ENCODE measurements at regions not wholly inside any gene's neighbourhood (a gene's known extent, or its start where the extent isn't known, plus 50 kb on each side); places are given as distances from the start of the nearest gene placed in this dataset.

GRCh38 chr11:110827276-110827675, 115.0 kb upstream of the ARHGAP20 start:
- DNase-seq (ENCODE audit: low spot score in 2 of 2): no peak
- no peak overlapping the region for H3K27ac ChIP-seq
- H3K4me1 ChIP-seq: no peaks in the 10 kb centered on the region
- no peak overlapping the region for H3K4me3 ChIP-seq
- TF ChIP-seq EP300 (IDR thresholded peaks at IDR 0.05) (no peak), POLR2AphosphoS5 (IDR thresholded peaks at IDR 0.05) (no peak), POLR2A (IDR thresholded peaks at IDR 0.05) (no peak), CTCF (IDR thresholded peaks at IDR 0.05) (no peak)
- H3K9me3 ChIP-seq: no peaks in the 10 kb centered on the region
- H3K36me3 ChIP-seq: no peaks in the 10 kb centered on the region
- H3K27me3 ChIP-seq: no peaks in the 10 kb centered on the region
- 80% methylated on average over 1 of the region's 1 CpG for WGBS

DNA sequence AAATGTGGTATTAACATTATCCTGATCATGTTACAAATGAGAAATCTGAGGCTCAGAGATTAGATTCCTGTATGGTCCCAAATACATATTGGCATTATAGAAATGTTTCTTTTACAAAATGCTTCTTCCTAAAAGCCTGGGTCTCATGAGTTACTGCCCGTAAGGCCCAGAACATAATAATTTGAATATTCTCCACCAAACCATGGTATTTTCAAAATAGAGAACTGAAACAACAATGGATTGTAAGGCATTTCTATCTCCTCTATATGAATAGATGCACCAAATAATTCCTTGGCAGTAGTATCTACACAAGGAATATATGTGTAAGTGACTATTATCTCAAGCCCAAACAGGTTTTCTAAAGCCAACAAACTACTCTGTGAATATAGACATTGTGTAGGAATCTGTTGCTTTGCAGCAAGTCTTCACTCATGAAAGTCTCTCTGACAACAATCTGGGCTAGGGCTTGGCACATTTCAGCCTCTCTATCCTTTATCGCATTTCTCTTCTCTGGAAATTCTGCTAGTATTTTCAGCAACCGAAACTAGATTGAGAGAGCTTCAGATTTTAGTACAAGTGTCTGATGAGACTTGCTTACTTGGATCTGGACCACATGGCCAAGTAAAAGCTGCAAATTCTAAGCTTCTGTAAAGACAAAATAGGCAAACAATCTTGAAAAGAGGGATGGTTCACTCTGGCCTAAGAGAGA, 112.8 kb upstream of the ARHGAP20 start:
- H3K36me3 ChIP-seq: no peaks in the 10 kb centered on the region
- no peaks in the 10 kb centered on the region for H3K4me1 ChIP-seq
- no peaks in the 10 kb centered on the region for H3K27me3 ChIP-seq
- no peaks in the 10 kb centered on the region for H3K9me3 ChIP-seq
- 92% methylated on average over 3 of the region's 3 CpGs for WGBS
- TF ChIP-seq POLR2AphosphoS5 (IDR thresholded peaks at IDR 0.05) (no peak), CTCF (IDR thresholded peaks at IDR 0.05) (no peak), EP300 (IDR thresholded peaks at IDR 0.05) (no peak), POLR2A (IDR thresholded peaks at IDR 0.05) (no peak)
- no peak overlapping the region for H3K4me3 ChIP-seq
- no peak for DNase-seq (ENCODE audit: low spot score in 2 of 2)
- H3K27ac ChIP-seq: no peak overlapping the region

DNA sequence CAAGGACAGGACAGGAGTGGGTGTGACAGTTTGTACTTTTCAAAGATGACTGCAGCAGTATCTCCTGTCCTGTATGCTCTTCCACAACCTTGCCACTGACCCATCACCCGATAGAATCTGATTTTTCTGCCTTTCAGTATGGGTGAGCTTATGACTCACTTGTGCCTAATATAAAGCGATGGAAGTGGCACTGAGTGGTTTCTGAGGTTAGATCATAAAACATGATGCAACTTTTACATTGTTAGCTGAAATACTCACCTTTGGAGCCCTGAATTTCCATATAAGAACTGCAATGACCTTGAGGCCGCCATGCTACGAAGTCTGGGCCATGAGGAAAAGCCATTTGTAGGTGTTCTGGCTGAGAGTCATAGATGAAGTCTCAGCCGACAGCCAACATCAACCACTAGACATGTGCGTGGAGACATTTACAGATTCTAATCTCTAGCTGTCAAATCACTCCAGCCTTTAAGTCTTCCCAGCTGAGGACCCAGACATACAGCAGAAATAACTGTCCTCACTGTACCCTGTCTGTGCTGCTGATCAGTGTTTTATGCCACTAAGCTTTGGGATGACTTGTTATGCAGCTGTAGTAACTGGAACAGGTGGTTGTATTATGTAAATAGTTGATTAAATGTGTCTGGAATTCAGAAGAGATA, 105.9 kb upstream of the ARHGAP20 start:
- Histone ChIP-seq H3K27me3 (no peaks in the 10 kb centered on the region), H3K9me3 (no peaks in the 10 kb centered on the region), H3K4me1 (no peaks in the 10 kb centered on the region), H3K4me3 (no peak overlapping the region), H3K27ac (no peak overlapping the region), H3K36me3 (no peaks in the 10 kb centered on the region)
- WGBS: 70% methylated on average over 6 of the region's 6 CpGs
- no peak for TF ChIP-seq POLR2A (IDR thresholded peaks at IDR 0.05)
- TF ChIP-seq POLR2AphosphoS5 (IDR thresholded peaks at IDR 0.05): no peak
- TF ChIP-seq CTCF (IDR thresholded peaks at IDR 0.05): no peak
- TF ChIP-seq EP300 (IDR thresholded peaks at IDR 0.05): no peak
- no peak for DNase-seq (ENCODE audit: low spot score in 2 of 2)

DNA sequence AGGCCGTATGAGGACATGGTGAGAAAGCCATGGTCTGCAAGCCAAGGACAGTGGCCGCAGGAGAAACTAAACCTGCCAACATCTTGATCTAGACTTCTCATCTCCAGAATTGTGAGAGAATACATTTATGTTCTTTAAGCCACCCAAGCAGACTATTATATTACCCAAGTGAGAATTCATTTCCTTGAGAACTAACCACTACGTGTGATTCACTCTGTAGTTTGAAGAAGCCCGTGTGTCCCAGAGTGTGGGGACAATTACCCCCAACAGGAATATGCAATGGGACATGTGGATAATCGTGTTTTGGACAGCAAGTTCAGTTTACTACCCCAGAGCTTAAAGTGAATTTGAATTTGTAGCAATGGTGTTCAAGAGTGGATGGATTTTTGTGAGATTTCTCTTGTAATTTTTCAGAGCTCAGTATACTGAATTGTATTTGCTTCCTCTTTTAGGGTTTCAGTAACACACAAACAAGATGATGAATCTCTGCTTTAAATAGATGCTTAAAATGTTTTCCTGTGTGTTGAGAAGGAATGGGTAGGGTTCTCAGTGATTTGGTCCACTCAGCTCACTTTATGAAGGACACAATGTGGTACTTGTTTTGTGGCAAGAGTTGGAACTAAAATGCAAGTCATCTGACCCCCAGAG, 100.0 kb upstream of the ARHGAP20 start:
- WGBS: 79% methylated on average over 5 of the region's 5 CpGs

More for the DNA sequence above, 100.0 kb upstream of the ARHGAP20 start:
- Histone ChIP-seq H3K27me3 (no peaks in the 10 kb centered on the region), H3K4me1 (no peaks in the 10 kb centered on the region), H3K4me3 (no peak overlapping the region), H3K9me3 (no peaks in the 10 kb centered on the region), H3K27ac (no peak overlapping the region), H3K36me3 (no peaks in the 10 kb centered on the region)
- TF ChIP-seq CTCF (IDR thresholded peaks at IDR 0.05): no peak
- no peak for TF ChIP-seq POLR2A (IDR thresholded peaks at IDR 0.05)
- no peak for TF ChIP-seq POLR2AphosphoS5 (IDR thresholded peaks at IDR 0.05)
- TF ChIP-seq EP300 (IDR thresholded peaks at IDR 0.05): no peak
- no peak for DNase-seq (ENCODE audit: low spot score in 2 of 2)

All from suprapubic skin (tissue), 4 donors.